ENCODE measurements at regions not wholly inside any gene's neighbourhood (a gene's known extent, or its start where the extent isn't known, plus 50 kb on each side); places are given as distances from the start of the nearest gene placed in this dataset.

- no peak for DNase-seq (ENCODE audit: low spot score)
These were observed 786.0 kb upstream of the KLHL1 start for GRCh38 chr13:70894258-70894657.

GRCh38 chr13:70893832-70894231 is 785.6 kb upstream of the KLHL1 start:
- no peak for DNase-seq (ENCODE audit: low spot score)

- DNase-seq (ENCODE audit: low spot score) = no peak
These were observed 782.0 kb upstream of the KLHL1 start for GRCh38 chr13:70890289-70890688.

GRCh38 chr13:70889163-70889562 is 780.9 kb upstream of the KLHL1 start:
- DNase-seq (ENCODE audit: low spot score) = no peak

GRCh38 chr13:70884196-70884595 is 775.9 kb upstream of the KLHL1 start:
- DNase-seq (ENCODE audit: low spot score) = no peak

GRCh38 chr13:70874636-70875035 is 766.4 kb upstream of the KLHL1 start:
- no peak for DNase-seq (ENCODE audit: low spot score)

- no peak for DNase-seq (ENCODE audit: low spot score)
These were observed 756.5 kb upstream of the KLHL1 start for GRCh38 chr13:70864731-70865130.

GRCh38 chr13:70856711-70857110 is 748.5 kb upstream of the KLHL1 start:
- DNase-seq (ENCODE audit: low spot score) = no peak

- DNase-seq (ENCODE audit: low spot score) = no peak
These were observed 747.8 kb upstream of the KLHL1 start for GRCh38 chr13:70856025-70856424.

- peak; percentile 2 for DNase-seq (ENCODE audit: low spot score)
These were observed 741.0 kb upstream of the KLHL1 start for GRCh38 chr13:70849222-70849621.

- DNase-seq (ENCODE audit: low spot score) = no peak
These were observed 736.3 kb upstream of the KLHL1 start for GRCh38 chr13:70844391-70845108.

GRCh38 chr13:70842062-70842644 is 733.9 kb upstream of the KLHL1 start:
- DNase-seq (ENCODE audit: low spot score) = no peak

GRCh38 chr13:70841240-70842061 is 733.2 kb upstream of the KLHL1 start:
- no peak for DNase-seq (ENCODE audit: low spot score)

GRCh38 chr13:70835371-70835770 is 727.1 kb upstream of the KLHL1 start:
- no peak for DNase-seq (ENCODE audit: low spot score)

GRCh38 chr13:70829748-70830147 is 721.5 kb upstream of the KLHL1 start:
- no peak for DNase-seq (ENCODE audit: low spot score)

- no peak for DNase-seq (ENCODE audit: low spot score)
These were observed 709.3 kb upstream of the KLHL1 start for GRCh38 chr13:70817576-70817975.

GRCh38 chr13:70816853-70817252 is 708.6 kb upstream of the KLHL1 start:
- no peak for DNase-seq (ENCODE audit: low spot score)

GRCh38 chr13:70814684-70815083 is 706.4 kb upstream of the KLHL1 start:
- no peak for DNase-seq (ENCODE audit: low spot score)

GRCh38 chr13:70812481-70812880 is 704.2 kb upstream of the KLHL1 start:
- no peak for DNase-seq (ENCODE audit: low spot score)

- no peak for DNase-seq (ENCODE audit: low spot score)
These were observed 701.3 kb upstream of the KLHL1 start for GRCh38 chr13:70809588-70809987.

GRCh38 chr13:70798385-70798784 is 690.1 kb upstream of the KLHL1 start:
- DNase-seq (ENCODE audit: low spot score) = no peak

- no peak for DNase-seq (ENCODE audit: low spot score)
These were observed 687.2 kb upstream of the KLHL1 start for GRCh38 chr13:70795484-70795883.

GRCh38 chr13:70792121-70792520 is 683.9 kb upstream of the KLHL1 start:
- no peak for DNase-seq (ENCODE audit: low spot score)

All from kidney capillary endothelial cell (primary cell).